Left renal cortex interstitium (tissue), 4 donors: ENCODE measurements at regions not wholly inside any gene's neighbourhood (a gene's known extent, or its start where the extent isn't known, plus 50 kb on each side); places are given as distances from the start of the nearest gene placed in this dataset.

Experiments used
- DNase-seq, 4 donors: peaks; one replicate each; pipeline ENCODE4 v3.0.0-alpha.2; 2013; ENCODE audit warnings: low read depth in 4 of 4, low spot score in 2 of 4, missing footprints in 1 of 4

DNA sequence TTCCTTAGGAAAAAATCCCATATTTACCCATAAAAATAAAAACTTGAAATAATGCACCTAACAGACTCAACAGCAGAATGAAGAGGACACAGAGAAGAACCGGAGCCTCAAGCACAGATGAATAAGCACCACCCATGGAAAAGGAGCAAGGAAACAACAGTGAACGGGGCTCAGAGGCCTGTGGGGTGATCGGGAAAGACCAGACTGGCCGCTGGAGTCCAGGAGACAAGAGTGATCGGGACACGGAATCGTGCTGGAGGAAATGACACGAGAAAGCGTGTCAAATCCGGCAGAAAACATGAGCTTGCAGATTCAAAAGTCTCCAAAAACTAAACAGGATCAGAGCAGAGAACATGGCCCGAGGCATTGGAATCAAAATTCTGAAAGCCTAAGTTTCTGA is 448.0 kb upstream of the SALL3 start:
- no peak for DNase-seq

DNA sequence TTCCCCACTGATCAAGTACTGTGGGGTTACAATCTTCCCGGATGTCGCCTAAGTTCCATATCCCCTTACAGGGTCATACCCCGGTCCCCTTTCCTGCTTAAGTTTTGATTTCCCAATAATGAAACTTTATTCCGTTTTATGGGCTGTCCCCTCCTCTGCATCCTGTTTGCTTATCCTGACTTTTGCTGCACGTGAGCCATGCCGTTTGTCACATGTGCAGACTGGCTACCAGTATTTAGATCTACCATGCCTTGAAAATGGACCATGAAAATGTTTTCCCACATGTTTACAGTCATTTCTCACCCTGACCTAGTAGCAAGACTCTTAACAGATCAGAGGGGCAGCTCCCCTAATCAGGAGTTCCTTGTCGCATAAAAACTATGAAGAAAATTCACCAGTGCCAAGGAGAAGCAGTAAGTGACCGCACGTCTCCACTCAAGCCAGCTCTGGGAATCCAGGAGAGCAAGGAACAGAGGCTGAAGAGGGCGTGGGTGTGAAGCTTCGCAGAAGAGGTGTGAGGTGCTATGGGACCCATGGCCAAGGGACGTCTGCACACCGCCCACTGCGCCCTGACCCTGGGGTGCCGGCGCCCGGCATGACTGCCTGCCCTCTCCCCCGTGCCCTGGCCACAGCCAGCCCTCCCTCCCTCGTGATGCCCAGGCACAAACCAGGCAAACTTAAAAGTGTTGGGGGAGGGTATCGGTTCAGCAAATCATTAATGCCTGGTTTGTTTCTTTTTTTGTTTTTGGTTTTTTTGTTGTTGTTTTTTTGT is 440.8 kb upstream of the SALL3 start:
- DNase-seq, result no peak

DNA sequence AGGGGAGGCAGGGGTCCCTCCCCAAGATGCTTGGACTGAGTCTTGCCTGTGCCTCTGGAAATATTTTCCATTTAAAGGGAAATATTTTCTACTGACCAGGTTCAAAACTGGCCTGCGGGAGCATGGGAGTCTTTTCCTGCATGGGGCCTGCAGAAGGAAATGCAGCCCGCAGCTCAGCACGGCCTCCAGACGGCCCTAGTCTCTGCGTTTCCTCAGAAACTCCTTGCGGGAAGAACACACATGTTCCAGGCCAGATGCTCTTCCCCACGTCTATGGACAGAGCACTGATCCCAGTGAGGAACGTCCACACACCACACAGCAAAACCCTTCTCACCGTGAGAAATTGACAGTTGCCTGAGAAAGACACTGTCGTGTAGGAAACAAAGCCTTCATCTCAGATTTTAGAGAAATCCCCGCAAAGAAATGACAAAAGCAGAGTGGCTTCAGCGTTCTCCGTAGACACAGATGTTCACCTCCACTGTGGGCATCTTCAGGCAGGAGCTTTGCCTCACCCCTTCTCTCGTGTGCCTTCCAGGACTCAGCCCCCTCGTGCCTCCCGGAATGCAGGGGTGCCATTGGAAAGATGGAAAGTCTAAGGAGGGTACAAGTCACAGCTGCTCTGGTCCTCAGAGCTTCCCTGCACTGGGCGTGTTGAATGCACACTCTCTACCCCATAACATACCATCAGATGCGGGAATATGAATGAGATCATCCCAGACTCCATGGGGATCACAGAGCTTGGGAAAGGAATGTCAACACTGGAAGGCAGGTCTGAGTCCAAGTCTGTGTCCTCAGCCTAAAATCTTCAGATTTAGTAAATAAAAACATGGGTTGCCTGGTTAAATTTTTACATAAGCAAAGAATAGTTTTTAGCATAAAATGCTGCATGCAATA is 438.7 kb upstream of the SALL3 start:
- DNase-seq, result no peak

DNA sequence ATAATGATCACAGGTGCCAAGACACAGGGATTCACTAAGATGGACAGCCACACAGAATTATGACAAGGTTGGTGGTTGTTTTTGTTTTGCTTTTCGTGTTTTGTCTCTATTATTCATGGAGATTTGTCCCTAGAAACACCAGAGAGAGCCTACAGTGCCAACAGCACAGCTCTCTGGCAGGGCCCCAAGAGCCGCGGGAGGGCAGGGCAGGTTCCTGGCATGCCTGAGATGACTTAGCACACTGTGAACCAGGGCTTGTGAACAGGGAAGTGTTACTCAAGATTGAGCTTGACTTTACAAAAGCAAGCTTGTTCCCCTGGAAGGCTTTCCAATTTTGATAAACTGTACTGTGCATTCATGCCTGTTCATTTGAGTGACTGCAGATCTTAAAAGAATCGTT is 437.4 kb upstream of the SALL3 start:
- DNase-seq, result no peak

DNA sequence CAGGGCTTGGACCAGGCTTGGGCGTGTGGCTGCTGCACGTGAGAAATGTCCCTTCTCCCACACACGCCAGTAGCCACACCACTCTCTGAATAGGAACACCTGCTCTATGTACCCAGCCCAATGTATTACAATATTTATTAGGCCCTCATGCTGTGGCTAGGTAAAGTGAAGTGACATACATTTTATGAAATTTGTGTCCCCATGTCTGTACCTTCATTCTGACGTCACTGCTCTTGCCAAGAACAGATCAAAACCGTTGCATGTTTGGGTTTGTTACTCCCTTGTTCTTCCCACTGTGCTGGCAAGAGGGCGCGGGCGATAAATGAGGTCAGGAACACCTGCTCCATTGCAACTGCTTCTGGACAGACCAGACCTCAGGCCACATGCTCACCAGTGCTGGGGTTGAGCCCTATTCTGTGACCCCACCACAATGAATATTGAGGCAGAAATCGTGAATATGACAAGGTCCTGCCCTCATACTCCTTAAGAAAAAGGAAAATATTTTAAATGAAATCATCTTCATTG is 436.4 kb upstream of the SALL3 start:
- DNase-seq, result no peak

DNA sequence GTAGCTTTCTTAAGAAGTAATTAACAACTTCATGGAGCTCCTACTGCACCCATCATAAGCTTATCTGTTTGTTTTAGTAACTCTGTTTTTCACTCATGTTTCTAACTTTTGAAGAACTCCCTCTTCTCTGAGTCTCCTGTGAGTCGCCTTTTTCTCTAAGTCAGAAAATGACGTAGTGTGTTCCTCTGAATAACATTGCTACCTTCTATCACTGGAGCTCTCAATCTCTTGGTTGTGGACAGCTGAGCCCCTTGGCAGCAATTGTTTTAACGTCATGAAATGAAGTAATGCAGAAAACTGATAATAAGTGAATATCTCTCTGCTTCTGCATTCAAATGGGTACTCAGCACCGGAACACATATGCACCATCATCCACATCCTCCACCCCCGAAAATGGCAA is 433.3 kb upstream of the SALL3 start:
- no peak for DNase-seq

DNA sequence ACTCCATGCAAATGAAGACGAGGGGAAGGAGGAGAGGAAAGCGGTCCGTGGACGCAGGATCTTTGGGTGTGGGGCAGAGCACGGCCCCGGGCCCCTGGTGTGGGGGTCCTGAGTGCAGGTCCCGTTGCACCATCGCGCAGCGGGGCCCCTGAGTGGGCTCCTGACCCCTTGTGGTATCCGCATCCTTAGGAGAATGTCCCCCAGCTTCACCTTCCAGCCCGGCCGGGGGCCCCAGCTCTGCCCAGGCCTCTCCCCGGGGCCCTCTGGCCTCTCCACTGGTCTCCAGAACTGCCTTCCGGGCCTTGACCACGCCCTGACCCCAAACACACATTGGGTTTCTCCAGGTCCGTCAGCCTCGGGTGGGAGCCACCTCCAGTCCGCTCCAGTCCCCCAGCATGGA is 431.8 kb upstream of the SALL3 start:
- DNase-seq, result no peak

DNA sequence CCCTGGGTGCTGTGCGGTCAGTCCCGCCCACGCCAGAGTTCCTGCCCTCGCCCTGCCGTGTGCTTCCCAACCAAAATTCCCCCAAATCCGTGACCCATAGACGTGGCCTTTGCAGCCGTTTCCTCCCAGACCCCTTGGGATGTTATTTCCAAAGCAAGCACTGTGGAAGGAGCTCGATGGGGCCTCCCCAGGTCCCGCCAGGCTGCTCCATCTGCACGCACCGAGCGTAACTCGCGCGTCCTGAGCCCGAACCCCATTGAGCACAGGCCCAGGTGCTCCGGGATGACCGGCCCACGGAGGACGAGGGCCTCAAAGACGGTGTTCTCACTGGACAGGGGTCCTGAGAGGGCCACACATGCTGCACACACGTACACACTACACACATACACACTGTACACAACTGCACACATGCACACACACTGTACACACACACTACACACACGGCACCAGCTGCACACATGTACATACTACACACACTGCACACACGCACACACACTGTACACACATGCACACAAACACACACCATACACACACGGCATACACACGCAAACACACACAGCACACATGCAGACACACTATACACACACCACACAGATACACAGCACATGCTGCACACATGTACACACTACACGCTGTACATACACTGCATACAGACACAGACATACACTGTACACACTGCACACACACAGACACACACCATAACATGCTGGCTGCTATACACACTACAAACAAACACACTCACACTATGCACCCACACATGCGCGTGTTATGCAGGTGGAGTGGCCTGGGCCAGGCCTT is 431.2 kb upstream of the SALL3 start:
- no peak for DNase-seq

DNA sequence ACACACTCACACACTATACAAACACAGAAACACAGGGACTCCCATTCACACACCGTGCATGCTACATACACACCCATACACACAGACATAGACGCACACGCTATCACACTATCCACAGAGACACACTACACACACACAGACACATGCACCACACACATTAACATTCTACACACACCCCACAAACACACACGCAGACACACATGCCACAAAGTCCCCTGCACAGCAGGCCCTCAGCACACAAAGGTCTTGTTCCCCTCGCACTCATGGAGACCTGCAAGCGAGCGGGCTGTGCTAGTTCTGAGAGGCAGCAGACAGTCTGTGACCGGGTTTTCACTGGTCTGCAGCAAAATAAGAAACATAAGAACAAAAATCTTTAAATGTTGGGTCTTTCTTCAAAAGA is 429.6 kb upstream of the SALL3 start:
- DNase-seq, result no peak

DNA sequence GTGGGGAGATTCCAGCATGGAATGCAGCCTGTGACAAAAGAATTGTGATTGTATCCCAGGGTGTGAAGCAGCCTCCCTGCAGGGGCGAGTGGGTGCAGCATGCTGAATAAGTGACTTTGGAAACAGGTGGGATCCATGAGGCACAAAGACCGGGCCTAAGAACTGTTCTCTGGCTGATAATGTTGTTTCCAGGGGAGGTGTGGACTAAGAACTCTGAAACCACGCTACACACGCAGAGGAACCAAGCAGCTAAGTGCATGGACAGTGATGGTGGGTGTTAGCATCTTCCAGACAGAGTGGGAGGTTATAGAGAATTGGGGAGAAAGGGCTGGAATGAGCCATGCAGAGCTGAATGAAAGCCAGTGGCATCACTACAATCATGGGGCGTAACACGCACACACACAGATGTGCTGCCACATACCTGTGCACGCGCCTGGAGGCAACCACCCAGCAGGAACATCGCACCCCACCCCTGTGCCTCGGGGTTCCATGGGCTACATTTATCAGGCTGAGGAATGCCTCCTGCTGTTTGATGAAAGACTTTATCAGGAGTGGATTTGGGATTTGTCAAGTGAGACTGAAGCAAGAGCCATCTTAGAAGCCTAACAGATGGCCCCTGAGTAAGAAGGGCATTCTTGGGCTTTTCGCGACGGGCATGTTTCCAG is 424.5 kb upstream of the SALL3 start:
- DNase-seq, result no peak

DNA sequence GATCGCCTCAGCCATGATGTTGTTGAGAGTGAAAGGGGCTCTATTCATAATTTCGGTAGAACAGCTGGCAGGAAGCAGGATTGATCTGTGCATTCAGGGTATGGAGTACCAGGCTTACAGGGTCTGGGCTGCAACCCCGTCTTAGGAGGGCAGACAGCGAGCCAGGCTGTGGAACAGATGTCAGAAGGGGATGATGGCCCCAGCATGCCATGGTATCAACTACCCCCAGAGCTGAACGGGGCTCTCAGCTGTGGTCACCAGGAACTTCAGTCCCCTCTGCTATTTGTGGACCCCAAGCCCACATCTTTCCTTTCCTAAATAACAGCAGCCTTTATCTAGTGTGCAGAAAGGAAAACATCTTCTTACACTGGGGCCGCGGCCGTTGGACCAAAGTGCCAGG is 422.2 kb upstream of the SALL3 start:
- no peak for DNase-seq

DNA sequence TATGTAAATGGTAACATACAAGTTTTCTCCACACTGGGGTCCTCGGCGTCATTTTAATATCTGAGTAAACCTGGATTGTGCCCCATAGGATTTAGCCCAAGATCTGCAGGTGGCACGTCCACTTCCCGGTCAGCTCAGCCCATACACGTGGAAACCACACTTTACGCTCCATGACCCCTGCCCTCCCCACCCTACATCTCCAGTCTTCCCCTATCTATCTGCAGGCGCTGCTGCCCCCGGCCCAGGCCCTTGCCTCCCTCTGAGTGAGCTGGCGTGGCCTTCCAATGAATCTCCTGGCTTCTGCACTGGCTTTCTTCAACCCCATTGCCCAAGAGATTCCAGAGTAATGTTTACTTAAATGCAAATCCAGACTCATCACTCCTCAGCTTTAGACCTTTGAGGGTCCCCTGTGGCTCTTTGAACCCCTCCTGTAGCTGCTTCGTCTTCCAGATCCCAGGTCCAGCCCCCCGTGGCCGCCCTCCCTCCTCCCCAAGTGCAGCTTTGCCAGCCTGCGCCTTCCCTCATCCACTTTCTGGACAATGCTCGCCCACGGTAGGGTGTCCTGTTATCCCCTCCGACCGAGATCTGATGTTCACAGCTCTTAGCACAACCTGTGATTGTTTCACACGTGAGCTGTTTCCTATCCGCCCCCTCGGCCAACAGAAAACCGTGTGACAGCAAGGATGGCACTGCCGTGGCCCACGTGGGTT is 421.4 kb upstream of the SALL3 start:
- no peak for DNase-seq

DNA sequence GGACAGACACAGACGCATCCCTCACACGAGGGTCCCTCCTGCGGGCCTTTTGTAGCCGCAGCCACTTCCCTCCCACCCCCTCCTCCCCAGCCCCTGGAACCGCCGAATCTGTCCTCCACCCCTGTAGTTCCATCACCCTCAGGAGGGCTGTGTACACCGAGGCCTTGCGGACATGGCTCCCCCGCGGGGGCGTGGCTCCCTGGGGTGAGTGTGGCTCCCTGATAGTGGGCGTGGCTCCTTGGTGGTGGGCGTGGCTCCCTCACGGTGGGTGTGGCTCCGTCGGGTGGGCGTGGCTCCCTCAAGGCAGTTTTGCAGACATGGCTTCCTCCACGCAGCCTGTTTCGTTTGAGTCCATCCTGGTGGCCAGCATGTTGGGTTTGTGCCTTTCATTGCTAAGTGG is 420.7 kb upstream of the SALL3 start:
- no peak for DNase-seq

DNA sequence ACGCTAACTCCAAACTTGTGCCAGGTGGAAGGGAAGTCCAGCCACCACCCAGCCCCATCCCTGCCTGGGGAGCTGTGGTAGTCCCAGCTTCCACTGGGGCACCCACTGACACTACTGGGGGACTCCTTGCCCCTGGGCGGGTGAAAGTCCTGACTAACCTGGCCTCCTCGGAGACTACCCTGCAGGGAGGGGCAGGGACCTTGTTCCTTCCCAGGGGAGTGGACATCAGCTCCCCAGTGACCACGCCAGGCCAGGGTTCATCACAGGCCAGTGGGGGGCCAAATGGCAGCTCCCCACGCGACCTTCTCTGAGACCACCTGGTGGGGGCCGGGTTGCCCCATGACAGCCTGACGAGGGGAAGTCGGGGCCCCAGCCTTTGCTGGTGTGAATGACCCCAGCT is 420.0 kb upstream of the SALL3 start:
- DNase-seq, result no peak

DNA sequence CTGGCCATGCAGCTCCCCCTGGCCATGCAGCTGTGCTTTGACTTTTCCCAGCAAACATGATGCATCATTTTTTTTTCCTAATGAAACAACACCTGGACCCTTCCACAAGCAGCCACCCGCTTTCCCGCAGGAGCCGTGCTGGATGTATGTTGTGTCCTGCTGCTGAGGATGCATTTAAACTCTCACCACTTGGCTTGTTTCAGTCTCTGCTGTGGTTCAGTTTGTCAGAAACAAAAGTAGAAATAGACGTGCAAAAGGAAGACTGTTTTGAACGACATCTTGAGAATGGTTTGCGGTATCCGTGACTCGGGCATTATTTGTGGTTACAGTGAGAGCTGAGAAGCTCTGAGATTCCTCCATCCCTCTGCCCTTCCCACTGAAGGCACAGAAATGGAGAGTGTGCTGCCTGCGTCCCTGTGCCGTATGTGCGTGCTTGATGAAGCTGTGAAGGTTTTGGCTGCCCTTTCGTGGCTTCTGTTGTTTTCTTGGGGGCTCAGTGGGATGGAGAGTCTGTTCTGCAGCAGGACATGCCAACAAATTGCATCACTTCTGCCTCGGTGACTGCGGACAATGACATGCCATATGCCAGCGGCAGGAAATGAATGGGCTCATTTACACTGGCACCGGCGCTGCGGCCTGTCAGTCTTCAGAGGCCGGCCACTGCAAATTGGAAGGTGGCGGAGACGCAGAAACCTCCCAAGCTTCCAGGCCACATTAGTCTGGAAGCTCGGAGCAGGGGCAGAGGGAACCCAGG is 417.7 kb upstream of the SALL3 start:
- no peak for DNase-seq

DNA sequence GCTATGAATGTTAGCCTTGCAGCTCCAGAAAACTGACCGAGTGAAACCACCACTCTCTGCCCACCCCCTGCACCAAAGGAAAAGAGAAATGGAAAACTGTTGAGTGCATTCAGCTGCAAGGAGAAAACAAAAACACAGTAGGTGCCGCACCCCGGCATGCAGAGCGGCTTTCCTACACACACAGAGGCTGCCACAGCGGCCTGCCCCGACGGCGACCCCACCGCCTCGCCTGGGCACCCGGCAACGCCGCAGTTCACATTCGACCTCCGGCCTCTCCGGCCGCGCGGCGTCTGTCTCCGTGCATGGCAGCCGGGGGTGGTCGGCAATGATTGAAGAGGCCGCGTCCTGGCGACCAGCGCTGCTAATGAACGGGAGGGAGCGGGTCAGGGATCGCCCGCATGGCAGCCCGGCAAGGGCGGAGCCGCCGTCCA is 417.1 kb upstream of the SALL3 start:
- no peak for DNase-seq

DNA sequence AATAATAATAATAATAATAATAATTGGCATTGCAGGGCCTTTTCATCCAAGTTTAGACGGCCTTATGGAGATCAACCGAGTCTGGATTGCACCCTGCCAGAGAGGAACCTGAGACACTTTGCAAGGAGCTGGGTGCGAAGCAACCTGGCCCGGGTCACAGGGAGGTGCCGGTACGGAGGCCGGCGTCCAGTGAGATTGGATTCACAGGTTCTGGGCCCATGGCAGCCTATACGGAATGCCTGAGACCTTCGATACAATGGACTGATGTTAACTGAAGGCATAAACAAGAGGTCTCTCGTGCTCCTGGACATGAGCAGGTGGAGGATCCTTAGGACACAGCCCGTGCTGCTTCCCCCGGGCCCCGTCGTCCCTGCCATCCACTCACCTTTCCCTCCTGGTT is 416.5 kb upstream of the SALL3 start:
- DNase-seq, result no peak

DNA sequence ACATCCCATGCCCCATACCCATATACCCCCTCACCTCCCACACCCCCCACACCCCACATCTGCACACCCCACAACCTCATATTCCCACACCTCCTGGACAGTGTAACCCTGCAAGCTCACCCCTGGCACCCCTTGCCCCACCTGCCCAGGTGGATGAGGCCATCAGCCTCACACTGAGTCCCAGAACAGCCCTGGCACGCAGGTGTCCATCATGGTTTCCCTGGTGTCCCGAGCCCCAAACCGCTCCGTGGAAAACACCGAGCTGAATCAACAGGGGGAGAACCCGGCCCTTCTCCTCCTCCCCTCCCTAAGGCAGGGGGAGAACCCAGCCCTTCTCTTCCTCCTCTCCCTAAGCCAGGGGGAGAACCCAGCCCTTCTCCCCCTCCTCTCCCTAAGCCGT is 415.6 kb upstream of the SALL3 start:
- DNase-seq, result no peak

DNA sequence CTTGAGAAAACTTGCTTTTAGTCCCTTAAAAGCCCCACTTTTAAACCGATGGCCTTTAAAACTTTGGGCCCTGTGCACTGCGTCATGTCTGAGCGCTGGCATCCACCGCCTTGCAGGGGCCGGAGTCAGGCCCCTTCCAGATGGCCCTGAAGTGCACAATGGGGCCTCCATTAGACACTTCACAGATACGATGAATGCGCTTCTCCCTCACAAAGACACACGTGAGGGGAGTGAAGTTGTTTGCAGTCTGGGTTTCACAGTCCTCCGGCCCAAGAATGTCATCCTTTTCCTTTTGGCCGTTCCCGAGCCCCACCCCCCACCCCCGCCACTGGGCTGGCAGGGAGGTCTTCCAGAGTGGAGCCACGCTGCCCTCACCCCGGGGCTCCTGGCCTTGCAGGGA is 415.1 kb upstream of the SALL3 start:
- no peak for DNase-seq
